ENCODE measurements at regions not wholly inside any gene's neighbourhood (a gene's known extent, or its start where the extent isn't known, plus 50 kb on each side); places are given as distances from the start of the nearest gene placed in this dataset.

DNA sequence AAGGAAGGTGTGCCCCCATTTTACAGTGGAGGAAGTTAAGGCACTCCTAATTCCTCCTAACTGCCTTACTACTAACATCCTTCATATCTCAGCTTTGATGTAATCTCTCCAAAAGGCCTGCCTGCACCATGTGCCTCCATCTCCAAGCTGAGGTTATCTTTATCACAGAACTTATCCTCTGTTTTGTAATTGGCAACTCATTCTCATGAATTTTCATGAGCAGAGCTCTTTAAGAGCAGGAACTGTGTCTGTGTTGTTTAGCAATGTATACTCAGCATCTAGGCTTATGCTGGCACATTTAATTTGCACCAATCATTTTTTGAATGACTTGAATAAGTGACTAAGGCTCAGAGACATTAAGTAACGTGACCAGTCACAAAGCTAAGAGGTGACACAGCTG lies 147.9 kb upstream of the VLDLR start:
- ChIA-PET POLR2A (no interaction called here), CTCF (interaction anchor here (0.7 to 1.0 kb wide), 2 partner anchors 35 to 89 kb away, joined by 3 read pairs; no protein-coding TSS in a partner anchor)
- Histone ChIP-seq H3K36me3 (ENCODE audit: control insufficient read depth, insufficient read depth, low read length) (no peaks in the 10 kb centered on the region), H3K4me3 (ENCODE audit: low read depth, low read length) (no peak overlapping the region), H3K27me3 (ENCODE audit: control insufficient read depth, insufficient read depth, low read length) (no peaks in the 10 kb centered on the region)
- TF ChIP-seq, protein P1, sequence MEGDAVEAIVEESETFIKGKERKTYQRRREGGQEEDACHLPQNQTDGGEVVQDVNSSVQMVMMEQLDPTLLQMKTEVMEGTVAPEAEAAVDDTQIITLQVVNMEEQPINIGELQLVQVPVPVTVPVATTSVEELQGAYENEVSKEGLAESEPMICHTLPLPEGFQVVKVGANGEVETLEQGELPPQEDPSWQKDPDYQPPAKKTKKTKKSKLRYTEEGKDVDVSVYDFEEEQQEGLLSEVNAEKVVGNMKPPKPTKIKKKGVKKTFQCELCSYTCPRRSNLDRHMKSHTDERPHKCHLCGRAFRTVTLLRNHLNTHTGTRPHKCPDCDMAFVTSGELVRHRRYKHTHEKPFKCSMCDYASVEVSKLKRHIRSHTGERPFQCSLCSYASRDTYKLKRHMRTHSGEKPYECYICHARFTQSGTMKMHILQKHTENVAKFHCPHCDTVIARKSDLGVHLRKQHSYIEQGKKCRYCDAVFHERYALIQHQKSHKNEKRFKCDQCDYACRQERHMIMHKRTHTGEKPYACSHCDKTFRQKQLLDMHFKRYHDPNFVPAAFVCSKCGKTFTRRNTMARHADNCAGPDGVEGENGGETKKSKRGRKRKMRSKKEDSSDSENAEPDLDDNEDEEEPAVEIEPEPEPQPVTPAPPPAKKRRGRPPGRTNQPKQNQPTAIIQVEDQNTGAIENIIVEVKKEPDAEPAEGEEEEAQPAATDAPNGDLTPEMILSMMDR (IDR thresholded peaks at IDR 0.05; ENCODE audit: insufficient read depth, low read depth, low read length), result no peak
- no peak for DNase-seq (ENCODE audit: low read depth)

DNA sequence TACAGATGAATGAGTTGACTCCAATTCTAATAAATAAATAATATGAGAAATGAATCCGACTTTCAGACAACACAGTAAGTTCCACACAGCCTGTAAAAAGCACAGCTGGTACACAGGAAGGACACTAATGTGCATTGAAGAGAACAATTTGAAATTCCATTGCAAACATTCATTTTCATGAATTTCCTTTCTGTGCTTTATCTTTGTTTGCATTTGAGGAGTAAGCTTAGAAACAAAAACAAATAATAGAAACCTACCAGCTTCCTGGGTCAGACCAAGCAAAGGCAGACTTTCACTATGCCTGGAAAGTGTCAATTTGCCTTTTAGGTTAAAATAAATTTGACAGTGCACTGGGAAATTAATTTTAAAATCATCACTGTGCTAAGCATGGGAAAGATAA lies 143.8 kb upstream of the VLDLR start:
- DNase-seq (ENCODE audit: low read depth), result peak; percentile 41
- TF ChIP-seq, protein P1 (IDR thresholded peaks at IDR 0.05; ENCODE audit: insufficient read depth, low read depth, low read length), result no peak
- CTCF ChIA-PET, result interaction anchor here (0.9 to 1.8 kb wide), 3 partner anchors 8 to 264 kb away, joined by 3 to 4 read pairs (median 3); no protein-coding TSS in a partner anchor
- Histone ChIP-seq H3K4me3 (ENCODE audit: low read depth, low read length) (no peak overlapping the region), H3K27me3 (ENCODE audit: control insufficient read depth, insufficient read depth, low read length) (no peaks in the 10 kb centered on the region), H3K36me3 (ENCODE audit: control insufficient read depth, insufficient read depth, low read length) (no peaks in the 10 kb centered on the region)
- POLR2A ChIA-PET, result no interaction called here

- CTCF ChIA-PET, result interaction anchor here (0.9 to 1.8 kb wide), 2 partner anchors 8 to 16 kb away, joined by 3 read pairs; no protein-coding TSS in a partner anchor
- TF ChIP-seq, protein P1 (IDR thresholded peaks at IDR 0.05; ENCODE audit: insufficient read depth, low read depth, low read length), result no peak
- H3K27me3 ChIP-seq (ENCODE audit: control insufficient read depth, insufficient read depth, low read length), result no peaks in the 10 kb centered on the region
These were observed 143.2 kb upstream of the VLDLR start for GRCh38 chr9:2478421-2478820.

DNA sequence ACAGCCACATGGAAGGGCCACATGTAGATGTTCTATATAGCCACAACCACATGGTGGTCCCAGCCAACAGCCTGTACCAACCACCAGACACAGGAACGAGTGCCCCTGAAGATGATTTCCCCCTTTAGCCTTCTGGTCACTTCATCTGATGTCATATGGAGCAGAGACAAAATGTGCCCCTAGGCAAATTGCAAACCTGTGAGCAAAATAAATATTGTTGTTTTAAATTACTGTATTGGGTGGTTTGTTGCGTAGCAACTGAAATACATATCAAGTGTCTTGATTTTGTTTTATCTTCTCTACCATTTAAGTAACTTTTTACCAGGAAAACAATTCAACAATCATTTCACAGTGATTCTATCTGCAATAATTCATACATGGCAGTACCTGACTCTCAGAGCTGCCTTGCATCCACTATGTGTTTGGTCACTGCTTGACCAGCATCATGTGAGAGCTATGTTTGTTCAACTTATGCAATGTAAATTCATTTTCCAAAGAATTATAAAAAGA lies 142.5 kb upstream of the VLDLR start:
- POLR2A ChIA-PET, result no interaction called here
- Histone ChIP-seq H3K4me3 (ENCODE audit: low read depth, low read length) (no peak overlapping the region), H3K36me3 (ENCODE audit: control insufficient read depth, insufficient read depth, low read length) (no peaks in the 10 kb centered on the region), H3K27me3 (ENCODE audit: control insufficient read depth, insufficient read depth, low read length) (no peaks in the 10 kb centered on the region)
- DNase-seq (ENCODE audit: low read depth), result no peak
- TF ChIP-seq, protein P1 (IDR thresholded peaks at IDR 0.05; ENCODE audit: insufficient read depth, low read depth, low read length), result no peak
- CTCF ChIA-PET, result interaction anchor here (1.8 kb wide), 1 partner anchor 9 kb away, joined by 3 read pairs; no protein-coding TSS in a partner anchor

More at GRCh38 chr9:2478421-2478820, 143.2 kb upstream of the VLDLR start:
- POLR2A ChIA-PET, result no interaction called here
- DNase-seq (ENCODE audit: low read depth), result no peak
- Histone ChIP-seq H3K4me3 (ENCODE audit: low read depth, low read length) (no peak overlapping the region), H3K36me3 (ENCODE audit: control insufficient read depth, insufficient read depth, low read length) (no peaks in the 10 kb centered on the region)

DNA sequence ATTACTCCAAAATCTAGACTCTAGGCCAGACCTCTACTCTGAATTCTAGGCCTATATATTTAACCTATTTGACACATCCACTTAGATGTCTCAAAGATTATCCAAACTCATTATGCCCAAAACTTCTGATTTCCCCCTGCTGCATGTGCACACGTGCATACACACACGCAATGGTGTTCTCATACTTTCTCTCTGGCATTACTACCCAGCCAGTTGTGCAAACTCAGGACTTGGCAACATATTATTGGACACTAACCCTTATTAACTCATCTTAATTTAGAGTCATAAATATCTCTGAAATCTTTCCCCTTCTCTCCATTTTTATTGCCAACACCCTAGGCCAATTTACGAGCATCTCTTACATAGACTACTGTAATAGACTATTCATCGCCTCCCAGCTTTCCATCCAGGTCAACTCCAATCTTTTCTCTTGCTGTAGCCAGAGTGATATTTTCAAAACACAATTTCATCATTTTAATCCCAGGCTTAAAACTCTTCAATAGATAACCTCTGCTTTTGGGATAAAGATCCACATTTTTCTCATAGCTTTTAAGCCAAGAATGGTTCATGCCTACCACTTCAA lies 141.2 kb upstream of the VLDLR start:
- no peak for DNase-seq (ENCODE audit: low read depth)
- H3K27me3 ChIP-seq (ENCODE audit: control insufficient read depth, insufficient read depth, low read length), result no peaks in the 10 kb centered on the region
- ChIA-PET POLR2A (no interaction called here), CTCF (interaction anchor here (0.7 to 1.1 kb wide), 3 partner anchors 10 to 22 kb away, joined by 3 read pairs; no protein-coding TSS in a partner anchor)
- no peaks in the 10 kb centered on the region for H3K36me3 ChIP-seq (ENCODE audit: control insufficient read depth, insufficient read depth, low read length)
- TF ChIP-seq, protein P1 (IDR thresholded peaks at IDR 0.05; ENCODE audit: insufficient read depth, low read depth, low read length), result no peak
- H3K4me3 ChIP-seq (ENCODE audit: low read depth, low read length), result no peak overlapping the region
